Prostate gland (tissue), 2 donors: ENCODE measurements at regions not wholly inside any gene's neighbourhood (a gene's known extent, or its start where the extent isn't known, plus 50 kb on each side); places are given as distances from the start of the nearest gene placed in this dataset.
"Not testable (repeated sequence)": the region's sequence is repeated elsewhere in the genome, so short reads cannot be mapped to it uniquely, and the experiment has no call there.

Source experiments
- DNase-seq: peaks from one replicate; pipeline ENCODE4 v3.0.0-alpha.2; 2019; ENCODE audit warnings: low spot score
- H3K27ac ChIP-seq, 2 donors: fragments of 200-600 bp; sonication (generic); 2 replicates each; pipeline ENCODE4 v1.5.1; 2017 to 2019
- H3K27me3 ChIP-seq: fragments of 200-600 bp; sonication (generic); replicated peaks from 2 replicates; pipeline ENCODE4 v1.5.1; 2019; ENCODE audit not compliant: insufficient read depth
- H3K36me3 ChIP-seq, 2 donors: fragments of 200-600 bp; sonication (generic); 1 replicate in 1 of 2; 2 replicates in 1 of 2; pipeline versions ENCODE4 v1.5.1 to v1.8.1; 2017 to 2019
- H3K4me1 ChIP-seq: fragments of 200-600 bp; sonication (generic); replicated peaks from 2 replicates; pipeline ENCODE4 v1.5.1; 2019
- H3K4me3 ChIP-seq, 2 donors: fragments of 200-600 bp; sonication (generic); 2 replicates each; pipeline ENCODE4 v1.5.1; 2017 to 2019
- H3K9me3 ChIP-seq: fragments of 200-600 bp; sonication (generic); 2 replicates; pipeline ENCODE4 v1.5.1; 2017
- POLR2A ChIP-seq: fragments of 450-650 bp; IDR thresholded peaks from one replicate; pipeline ENCODE4 v1.6.1; 2016; ENCODE audit warnings: antibody characterized with exemption, mild to moderate bottlenecking
- POLR2AphosphoS5 ChIP-seq: sonication (generic); formaldehyde crosslinking; IDR thresholded peaks from one replicate; pipeline ENCODE4 v1.6.1; 2017; ENCODE audit warnings: antibody characterized with exemption
- WGBS: methylation state at CpG from one replicate; pipeline ENCODE4 v1.1.5; 2018; 5-methylcytosine and 5-hydroxymethylcytosine counted together
- intact Hi-C: fragments of 100-400 bp; cut with DNase I; formaldehyde crosslinking; loops from one replicate; pipeline ENCODE4 v1.14.2; 2022
- TF ChIP-seq, protein P1 (sequence below), 4 experiments: fragments of 200-600 bp in 2 of 4; fragments of 450-650 bp in 2 of 4; sonication (generic) in 2 of 4; IDR thresholded peaks; 1 replicate in 3 of 4; 2 replicates in 1 of 4; pipeline ENCODE4 v1.5.1; 2016 to 2019; ENCODE audit warnings: antibody characterized with exemption in 4 of 4, mild to moderate bottlenecking in 2 of 4, moderate library complexity in 2 of 4

DNA sequence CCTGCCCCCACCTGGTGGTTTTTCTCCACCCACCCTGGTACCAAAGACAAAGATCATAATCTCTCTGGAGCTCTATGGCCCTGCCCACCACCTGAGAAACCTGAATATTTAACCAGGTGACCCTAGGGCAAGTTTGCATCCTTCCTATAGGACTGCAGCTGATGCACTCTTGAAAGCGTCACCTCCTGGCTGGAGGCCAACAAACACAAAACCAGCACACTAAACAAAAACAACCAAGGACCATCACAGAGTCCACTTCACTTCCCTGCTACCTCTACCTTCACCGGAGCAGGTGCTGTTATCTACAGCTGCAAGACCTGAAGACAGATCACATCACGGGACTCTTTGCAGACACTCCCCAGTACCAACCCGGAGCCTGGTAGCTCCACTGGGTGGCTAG lies 296.7 kb upstream of the FGF13 start:
- H3K27ac ChIP-seq: no peak overlapping the region
- TF ChIP-seq, protein P1, sequence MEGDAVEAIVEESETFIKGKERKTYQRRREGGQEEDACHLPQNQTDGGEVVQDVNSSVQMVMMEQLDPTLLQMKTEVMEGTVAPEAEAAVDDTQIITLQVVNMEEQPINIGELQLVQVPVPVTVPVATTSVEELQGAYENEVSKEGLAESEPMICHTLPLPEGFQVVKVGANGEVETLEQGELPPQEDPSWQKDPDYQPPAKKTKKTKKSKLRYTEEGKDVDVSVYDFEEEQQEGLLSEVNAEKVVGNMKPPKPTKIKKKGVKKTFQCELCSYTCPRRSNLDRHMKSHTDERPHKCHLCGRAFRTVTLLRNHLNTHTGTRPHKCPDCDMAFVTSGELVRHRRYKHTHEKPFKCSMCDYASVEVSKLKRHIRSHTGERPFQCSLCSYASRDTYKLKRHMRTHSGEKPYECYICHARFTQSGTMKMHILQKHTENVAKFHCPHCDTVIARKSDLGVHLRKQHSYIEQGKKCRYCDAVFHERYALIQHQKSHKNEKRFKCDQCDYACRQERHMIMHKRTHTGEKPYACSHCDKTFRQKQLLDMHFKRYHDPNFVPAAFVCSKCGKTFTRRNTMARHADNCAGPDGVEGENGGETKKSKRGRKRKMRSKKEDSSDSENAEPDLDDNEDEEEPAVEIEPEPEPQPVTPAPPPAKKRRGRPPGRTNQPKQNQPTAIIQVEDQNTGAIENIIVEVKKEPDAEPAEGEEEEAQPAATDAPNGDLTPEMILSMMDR (IDR thresholded peaks at IDR 0.05): no peak
- TF ChIP-seq POLR2A (no peak), POLR2AphosphoS5 (no peak)
- intact Hi-C loops: no loop called here
- DNase-seq: no peak
- H3K9me3 ChIP-seq: no peaks in the 10 kb centered on the region
- H3K4me3 ChIP-seq: no peak overlapping the region
- no peaks in the 10 kb centered on the region for H3K36me3 ChIP-seq
- H3K4me1 ChIP-seq: no peaks in the 10 kb centered on the region
- WGBS: 88% methylated on average over 4 of the region's 4 CpGs
- no peaks in the 10 kb centered on the region for H3K27me3 ChIP-seq

DNA sequence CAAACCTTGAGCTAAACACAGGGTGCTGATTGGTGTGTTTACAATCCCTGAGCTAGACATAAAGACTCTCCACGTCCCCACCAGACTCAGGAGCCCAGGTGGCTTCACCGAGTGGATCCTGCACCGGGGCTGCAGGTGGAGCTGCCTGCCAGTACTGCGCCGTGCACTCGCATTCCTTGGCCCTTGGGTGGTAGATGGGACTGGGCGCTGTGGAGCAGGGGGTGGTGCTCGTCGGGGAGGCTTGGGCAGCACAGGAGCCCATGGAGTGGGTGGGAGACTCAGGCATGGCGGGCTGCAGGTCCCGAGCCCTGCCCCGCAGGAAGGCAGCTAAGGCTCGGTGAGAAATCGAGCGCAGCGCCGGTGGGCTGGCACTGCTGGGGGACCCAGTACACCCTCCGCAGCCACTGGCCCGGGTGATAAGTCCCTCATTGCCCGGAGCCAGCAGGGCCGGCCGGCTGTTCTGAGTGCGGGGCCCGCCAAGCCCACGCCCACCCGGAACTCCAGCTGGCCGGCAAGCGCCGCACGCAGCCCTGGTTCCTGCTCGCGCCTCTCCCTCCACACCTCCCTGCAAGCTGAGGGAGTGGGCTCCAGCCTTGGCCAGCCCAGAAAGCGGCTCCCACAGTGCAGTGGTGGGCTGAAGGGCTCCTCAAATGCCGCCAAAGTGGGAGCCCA lies 292.5 kb upstream of the FGF13 start:
- H3K4me3 ChIP-seq, H3K36me3 ChIP-seq, H3K27me3 ChIP-seq, intact Hi-C loops, H3K9me3 ChIP-seq, DNase-seq, H3K4me1 ChIP-seq, H3K27ac ChIP-seq: not testable (repeated sequence)
- 92% methylated on average over 4 of the region's 34 CpGs for WGBS

DNA sequence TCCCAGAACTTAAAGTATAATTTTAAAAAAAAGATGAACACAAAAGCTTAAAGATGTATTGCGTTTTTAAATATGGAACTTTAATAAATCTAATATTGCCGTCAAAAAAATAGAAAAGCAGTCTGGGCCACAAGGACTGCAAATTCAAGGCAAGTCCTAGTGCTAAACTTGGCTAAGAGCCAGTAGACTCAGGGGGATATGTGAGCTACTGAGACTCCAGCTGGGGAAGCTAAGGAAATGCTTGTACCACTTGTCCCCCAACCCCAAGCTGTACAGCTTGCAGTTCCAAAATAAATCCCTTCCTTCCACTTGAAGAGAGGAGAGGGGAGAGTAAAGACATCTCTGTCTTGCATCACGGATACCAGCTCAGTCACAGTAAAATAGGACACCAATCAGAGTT lies 290.8 kb upstream of the FGF13 start:
- 100% methylated on average over 3 of the region's 3 CpGs for WGBS
- H3K4me3 ChIP-seq: no peak overlapping the region
- no peaks in the 10 kb centered on the region for H3K9me3 ChIP-seq
- TF ChIP-seq, protein P1 (IDR thresholded peaks at IDR 0.05): no peak
- TF ChIP-seq POLR2AphosphoS5 (no peak), POLR2A (no peak)
- no peaks in the 10 kb centered on the region for H3K27me3 ChIP-seq
- DNase-seq: no peak
- H3K4me1 ChIP-seq: no peaks in the 10 kb centered on the region
- no peaks in the 10 kb centered on the region for H3K36me3 ChIP-seq
- intact Hi-C loops: no loop called here
- H3K27ac ChIP-seq: no peak overlapping the region

DNA sequence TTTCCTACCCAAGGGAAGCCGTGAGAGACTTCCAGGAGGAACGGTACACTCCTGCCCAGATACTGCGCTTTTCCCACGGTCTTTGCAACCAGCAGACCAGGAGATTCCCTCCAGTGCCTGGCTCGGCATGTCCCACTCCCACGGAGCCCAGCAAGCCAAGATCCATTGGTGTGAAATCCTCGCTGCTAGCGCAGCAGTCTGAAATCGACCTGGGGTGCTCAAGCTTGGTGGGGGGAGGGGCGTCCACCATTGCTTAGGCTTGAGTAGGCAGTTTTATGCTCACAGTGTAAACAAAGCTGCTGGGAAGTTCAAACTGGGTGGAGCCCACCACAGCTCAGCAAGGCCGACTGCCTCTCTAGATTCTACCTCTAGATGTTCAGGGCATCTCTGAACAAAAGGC lies 284.8 kb upstream of the FGF13 start:
- Histone ChIP-seq H3K27ac (no peak overlapping the region), H3K27me3 (no peaks in the 10 kb centered on the region), H3K4me3 (no peak overlapping the region), H3K4me1 (no peaks in the 10 kb centered on the region), H3K9me3 (no peaks in the 10 kb centered on the region), H3K36me3 (no peaks in the 10 kb centered on the region)
- WGBS: 92% methylated on average over 9 of the region's 11 CpGs
- TF ChIP-seq POLR2A (no peak), POLR2AphosphoS5 (no peak)
- TF ChIP-seq, protein P1 (IDR thresholded peaks at IDR 0.05): no peak
- intact Hi-C loops: no loop called here
- DNase-seq: no peak

DNA sequence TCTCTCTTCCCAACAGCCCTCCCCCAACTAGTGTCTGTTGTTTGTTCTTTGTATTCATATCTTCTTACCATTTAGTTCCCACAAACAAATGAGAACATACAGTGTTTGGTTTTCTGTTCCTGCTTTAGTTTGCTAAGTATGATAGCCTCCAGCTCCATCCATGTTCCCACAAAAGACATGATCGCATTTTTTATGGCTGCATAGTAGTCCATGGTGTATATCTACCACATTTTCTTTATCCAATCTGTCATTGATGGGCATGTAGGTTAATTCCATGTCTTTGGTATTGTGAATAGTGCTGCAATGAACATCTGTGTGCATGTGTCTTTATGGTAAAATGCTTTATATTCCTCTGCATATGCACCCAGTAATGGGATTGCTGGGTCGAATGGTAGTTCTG lies 283.9 kb upstream of the FGF13 start:
- WGBS: 83% methylated on average over 2 of the region's 2 CpGs
- no peaks in the 10 kb centered on the region for H3K4me1 ChIP-seq
- no peaks in the 10 kb centered on the region for H3K9me3 ChIP-seq
- no peak overlapping the region for H3K4me3 ChIP-seq
- no peaks in the 10 kb centered on the region for H3K36me3 ChIP-seq
- no peak overlapping the region for H3K27ac ChIP-seq
- TF ChIP-seq POLR2A (no peak), POLR2AphosphoS5 (no peak)
- TF ChIP-seq, protein P1 (IDR thresholded peaks at IDR 0.05): no peak
- DNase-seq: no peak
- H3K27me3 ChIP-seq: no peaks in the 10 kb centered on the region
- intact Hi-C loops: no loop called here

DNA sequence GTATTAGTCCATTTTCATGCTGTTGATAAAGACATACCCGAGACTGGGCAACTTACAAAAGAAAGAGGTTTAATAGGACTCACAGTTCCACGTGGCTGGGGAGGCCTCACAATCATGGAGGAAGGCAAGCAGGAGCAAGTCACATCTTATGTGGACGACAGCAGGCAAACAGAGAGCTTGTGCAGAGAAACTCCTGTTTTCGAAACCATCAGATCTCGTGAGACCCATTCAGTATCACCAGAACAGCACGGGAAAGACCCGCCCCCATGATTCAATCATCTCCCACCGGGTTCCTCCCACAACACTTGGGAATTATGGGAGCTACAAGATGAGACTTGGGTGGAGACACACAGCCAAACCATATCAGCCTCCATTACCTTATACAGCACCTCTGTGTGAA lies 278.9 kb upstream of the FGF13 start:
- H3K4me3 ChIP-seq, H3K27me3 ChIP-seq, intact Hi-C loops, H3K9me3 ChIP-seq, H3K36me3 ChIP-seq, H3K4me1 ChIP-seq, DNase-seq, H3K27ac ChIP-seq: not testable (repeated sequence)
- WGBS: 80% methylated on average over 8 of the region's 8 CpGs
